Activated CD4-positive, alpha-beta T cell treated with anti-CD3 and anti-CD28 coated beads for 24 hours (primary cell): ENCODE measurements at regions not wholly inside any gene's neighbourhood (a gene's known extent, or its start where the extent isn't known, plus 50 kb on each side); places are given as distances from the start of the nearest gene placed in this dataset.
A peak's percentile ranks its signal among the peaks of the same experiment; 100 is the strongest.
"Not testable (repeated sequence)": the region's sequence is repeated elsewhere in the genome, so short reads cannot be mapped to it uniquely, and the experiment has no call there.

ENCODE experiments used
- DNase-seq, 2 donors: peaks; one replicate each; pipeline ENCODE4 v3.0.0-alpha.2; 2020; ENCODE audit warnings: low read depth in 2 of 2

GRCh38 chr2:136715146-136715545, 50.2 kb upstream of the THSD7B start:
- no peak for DNase-seq

- no peak for DNase-seq
Measured at GRCh38 chr2:136714452-136714951, 50.8 kb upstream of the THSD7B start.

DNA sequence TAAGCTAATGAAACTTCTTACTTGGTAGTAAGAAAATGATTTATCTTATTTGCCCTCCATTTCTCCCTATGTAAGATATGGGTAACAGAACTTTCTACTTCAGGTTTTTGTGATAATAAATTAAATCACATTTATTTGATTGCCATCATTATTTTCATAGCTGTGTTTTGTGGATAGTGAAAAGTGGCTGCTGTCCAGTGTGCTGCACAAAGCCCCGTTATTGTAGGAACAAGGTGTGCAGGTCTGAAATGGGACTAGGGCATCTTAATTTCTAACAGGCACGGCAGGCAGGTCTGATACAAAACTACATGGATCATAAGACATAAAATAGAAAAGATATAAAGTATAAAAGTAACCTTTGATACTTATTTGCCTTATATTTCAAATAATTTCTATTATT, 51.6 kb upstream of the THSD7B start:
- no peak for DNase-seq

- no peak for DNase-seq
Measured at GRCh38 chr2:136705336-136705735, 60.0 kb upstream of the THSD7B start.

- no peak for DNase-seq
Measured at GRCh38 chr2:136703214-136703613, 62.1 kb upstream of the THSD7B start.

DNA sequence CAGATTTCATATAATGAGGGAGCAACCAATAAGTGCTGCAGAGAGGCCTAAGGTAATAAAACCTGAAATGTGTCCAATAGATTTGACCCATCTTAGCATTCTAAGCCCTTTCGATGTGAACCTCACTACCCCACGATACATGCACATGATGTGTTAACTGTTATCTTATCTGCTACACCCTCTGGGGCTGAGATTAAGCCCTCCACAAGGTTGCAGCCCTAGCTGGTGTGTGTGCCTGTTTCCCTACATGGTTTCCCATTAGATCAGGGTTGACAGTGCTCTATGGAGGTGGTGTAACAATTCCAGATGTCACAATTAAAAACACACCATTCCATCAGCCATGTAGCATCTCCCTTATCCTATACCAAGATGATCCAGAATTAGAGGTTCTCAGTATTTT, 68.9 kb upstream of the THSD7B start:
- no peak for DNase-seq

DNA sequence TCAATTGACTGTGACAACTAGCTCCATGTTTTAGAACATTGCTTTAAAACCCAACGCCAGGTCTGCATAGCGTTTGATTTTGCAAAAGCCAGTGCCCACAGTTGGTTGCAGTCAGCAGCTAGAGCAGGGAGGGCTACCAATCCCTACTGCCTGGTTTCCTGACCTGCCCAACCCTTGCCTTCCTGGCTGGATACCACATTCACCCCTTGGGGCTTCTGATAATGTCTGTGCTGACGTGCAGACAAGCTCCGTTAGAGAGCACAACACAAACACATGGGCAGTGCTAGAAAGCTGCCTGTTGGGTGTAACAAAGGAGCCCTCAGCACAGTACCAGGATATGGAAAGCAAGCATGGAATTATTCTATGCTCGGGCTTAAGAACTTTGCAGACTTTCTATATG, 71.4 kb upstream of the THSD7B start:
- no peak for DNase-seq

GRCh38 chr2:136680079-136680478, 85.3 kb upstream of the THSD7B start:
- not testable (repeated sequence) for DNase-seq

DNA sequence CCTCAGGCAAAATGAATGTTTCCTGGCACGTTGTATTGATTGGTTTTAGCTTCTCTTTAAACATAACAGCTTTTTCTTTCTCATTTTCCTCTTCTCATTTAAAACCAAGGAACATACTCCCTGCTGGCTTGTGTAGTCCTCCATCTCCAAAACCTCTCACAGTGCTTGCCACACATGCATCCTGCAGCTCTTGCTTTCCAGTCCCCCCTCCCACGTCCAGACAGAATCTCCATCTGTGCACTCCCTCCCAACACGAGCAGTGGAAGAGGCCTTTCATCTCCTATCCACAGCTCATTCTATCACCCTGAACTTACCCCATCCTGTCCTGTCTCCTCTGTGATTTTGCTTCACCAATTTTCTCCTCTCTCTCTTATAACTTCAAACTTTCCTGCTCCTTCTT, 99.6 kb upstream of the THSD7B start:
- DNase-seq, result no peak

GRCh38 chr2:136664713-136665405, 100.5 kb upstream of the THSD7B start:
- DNase-seq, result no peak

DNA sequence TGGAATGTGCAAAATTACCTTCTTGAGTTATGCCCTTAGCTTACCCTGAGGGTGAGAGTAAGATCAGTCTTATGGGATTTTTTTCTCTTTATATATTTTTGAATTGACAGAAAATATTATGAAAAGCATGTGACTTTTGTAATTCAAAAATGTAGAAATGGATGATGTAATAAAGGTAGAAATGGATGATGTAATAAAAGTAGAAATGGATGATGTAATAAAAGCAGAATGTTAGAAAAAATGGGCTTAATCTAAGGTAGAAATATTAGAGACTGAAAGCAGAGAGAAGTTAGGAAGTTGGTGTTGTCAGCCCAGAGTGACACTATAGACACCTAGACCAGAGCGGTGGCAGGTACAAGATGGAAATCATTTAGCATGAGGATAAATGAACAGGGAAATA, 107.1 kb upstream of the THSD7B start:
- DNase-seq, result no peak

DNA sequence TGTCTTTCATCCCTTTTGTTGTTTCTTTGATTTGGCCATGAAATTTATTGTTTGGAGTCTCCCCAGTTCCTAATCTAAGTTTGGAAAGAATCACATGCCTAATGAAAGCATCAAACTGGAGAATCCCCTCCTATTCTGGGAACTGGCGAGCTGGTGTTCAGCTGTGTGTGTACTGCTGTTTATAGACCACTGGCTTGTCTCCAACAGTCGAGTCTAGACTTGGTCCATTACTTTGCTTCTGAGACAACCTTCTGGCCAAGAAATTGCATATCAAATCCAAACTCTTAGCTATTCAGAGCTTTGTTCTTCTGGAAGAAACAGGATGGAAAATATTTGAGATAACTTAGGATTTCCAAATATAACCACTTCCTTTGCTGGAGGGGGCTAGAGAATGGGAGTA, 111.5 kb upstream of the THSD7B start:
- DNase-seq, result no peak

DNA sequence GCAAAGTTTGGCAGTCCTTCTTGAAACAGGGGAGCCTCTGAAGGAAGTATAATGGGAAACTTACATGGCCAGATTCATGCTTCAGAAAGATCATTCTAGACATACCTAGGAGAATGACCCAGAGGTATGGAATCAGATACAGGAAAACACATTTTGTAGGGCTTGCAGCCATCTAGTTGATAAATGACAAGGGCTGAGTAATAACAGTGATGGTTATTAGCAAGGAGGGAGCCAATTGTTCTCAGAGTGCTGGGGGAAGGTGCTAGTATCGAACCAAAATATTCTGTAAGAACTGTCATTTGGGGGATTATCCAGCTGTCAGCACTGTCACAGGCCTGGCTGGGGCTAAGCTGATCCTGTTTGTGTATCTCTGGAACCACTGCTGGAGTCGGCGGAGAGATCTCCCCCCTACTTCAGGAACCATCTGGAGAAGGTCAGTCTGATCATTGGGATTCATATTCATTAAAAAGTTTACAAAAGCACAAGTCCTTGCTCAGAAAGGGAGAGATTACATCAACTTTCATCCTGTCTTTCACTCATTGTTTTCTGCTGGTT, 113.8 kb upstream of the THSD7B start:
- no peak for DNase-seq

DNA sequence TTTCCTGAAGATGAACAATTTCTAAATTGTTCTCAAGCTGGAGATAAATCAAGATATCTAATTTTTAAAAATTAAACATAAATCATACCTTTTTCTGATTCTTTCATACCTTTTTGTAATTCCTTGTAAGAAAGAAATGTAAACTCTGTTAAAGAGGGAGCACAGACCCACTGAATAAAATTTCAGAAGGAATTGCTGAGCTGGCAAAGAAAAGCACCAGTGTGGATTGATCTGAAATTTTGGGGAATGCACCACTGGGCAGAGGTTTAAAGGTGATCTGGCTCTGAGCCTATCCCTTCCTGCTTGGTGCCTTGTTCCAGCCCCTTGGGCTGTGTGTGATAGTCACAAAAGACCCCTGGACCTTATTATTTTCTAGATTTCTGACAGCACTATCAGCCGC, 118.3 kb upstream of the THSD7B start:
- no peak for DNase-seq

DNA sequence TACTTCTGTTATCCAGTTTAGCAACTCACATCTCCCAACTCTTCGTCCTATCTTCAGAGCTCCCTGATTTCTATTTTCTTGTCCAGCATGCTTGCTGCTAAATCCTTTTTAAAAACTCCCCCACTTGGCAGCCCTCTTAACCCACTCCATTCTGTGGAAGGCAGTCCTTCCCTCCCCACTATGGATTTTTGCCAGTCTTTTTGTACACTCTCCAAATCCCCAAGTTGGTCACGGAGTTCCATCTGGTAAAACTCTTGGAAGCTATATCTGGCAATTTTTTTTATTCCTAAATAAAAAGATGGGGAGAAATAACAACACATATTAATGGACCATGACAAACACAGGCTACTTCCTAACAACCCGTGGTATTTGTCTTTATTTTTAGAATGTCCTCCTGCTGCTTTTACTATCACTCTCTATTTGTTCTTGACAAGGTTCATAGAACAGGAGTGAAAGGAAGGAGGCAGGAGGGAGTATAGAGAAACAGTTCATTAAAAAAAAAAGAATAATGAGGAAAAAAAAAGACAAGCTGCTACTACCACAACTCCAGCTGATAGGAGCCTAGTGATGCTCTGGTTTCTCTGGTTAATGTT, 120.0 kb upstream of the THSD7B start:
- DNase-seq, result no peak

- DNase-seq, result no peak
Measured at GRCh38 chr2:136639651-136640050, 125.7 kb upstream of the THSD7B start.

DNA sequence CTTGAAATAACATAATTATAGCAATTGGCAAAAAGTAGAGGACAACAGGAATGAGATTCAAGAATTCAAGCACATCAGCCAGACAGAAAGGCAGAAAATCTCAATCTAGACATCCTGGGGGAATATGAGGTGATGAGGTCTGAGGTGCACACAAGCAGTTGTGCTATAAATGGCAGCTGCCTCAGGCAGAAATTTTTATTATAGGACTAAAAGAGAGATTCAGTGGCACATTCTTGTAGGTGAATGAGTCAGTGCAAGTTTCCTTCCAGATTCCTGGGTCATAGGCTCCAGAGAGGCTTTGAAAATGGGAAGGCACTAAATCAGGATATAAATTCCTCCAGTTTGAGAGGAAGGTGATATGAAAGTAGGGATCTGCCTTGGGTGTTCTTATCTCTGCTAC, 127.2 kb upstream of the THSD7B start:
- no peak for DNase-seq

DNA sequence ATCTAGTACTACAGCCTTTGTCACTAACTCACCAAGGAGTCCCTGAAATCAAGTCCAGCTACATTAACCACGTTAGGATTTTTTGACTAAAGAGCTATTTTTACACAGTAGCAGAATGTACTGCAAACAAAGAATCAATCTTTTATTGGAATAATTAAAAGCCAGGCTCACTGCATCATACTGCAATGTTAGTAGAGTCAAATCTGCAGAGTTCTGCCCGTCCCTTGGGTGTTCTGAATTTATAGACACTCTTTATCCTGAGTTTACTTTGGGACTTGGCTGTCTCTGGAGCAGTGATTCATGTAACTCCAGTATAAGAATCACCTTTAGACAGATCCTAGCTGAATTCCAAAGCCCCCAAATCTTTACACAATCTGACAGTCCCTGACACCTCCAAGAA, 127.9 kb upstream of the THSD7B start:
- no peak for DNase-seq

DNA sequence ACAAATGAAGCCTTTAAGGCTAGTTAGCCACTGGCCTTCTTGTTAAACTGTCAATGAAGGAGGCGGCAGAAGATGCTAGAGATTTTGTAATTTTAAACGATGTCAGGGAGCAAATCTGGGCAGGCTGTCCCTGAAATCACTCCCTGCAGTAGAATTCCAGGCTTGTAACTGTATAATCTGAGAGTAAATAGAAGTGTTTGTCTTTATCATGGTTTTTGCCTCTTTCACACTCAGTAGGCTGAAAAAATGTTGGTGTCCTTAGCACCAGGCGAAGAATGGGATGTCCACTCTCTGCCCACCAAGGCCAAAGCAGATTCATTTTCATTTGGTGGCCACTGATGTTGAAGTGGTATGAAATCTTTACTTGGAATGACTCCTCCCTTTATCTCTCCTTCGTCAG, 136.9 kb upstream of the THSD7B start:
- no peak for DNase-seq

- no peak for DNase-seq
Measured at GRCh38 chr2:136613096-136613495, 152.2 kb upstream of the THSD7B start.

DNA sequence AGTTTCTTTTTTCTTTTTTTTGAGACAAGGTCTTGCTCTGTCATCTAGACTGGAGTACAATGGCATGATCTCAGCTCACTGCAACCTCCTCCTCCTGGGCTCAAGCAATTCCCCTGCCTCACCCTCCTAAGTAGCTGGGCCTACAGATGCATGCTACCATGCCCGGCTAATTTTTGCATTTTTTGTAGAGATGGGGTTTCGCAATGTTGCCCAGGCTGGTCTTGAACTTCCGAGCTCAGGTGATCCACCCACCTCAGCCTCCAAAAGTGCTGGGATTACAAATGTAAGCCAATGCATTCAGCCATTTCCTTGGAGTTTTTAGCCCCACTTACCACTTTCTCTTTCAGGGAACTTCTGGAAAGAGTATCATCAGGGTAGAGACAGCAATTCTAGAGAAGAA, 153.3 kb upstream of the THSD7B start:
- no peak for DNase-seq

DNA sequence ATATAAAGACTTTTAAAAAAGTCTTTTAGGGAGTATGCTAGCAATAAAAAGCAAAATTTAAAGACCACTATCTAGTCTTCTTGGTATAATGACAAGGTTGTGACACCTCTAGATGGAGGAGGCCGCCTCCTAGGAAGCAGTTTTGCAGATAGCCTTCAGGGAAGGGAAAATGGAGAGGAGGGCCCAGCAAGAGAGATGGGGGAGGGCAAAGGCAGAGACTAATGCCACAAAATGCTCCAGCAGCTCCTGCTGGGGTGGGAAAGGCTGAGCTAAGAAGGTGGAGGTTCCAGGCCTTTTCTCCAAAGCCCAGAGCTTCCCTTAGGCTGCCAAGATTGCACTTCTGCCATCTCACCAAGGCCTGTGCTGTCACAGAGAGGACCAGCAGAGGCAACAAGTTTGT, 153.9 kb upstream of the THSD7B start:
- DNase-seq, result no peak

DNA sequence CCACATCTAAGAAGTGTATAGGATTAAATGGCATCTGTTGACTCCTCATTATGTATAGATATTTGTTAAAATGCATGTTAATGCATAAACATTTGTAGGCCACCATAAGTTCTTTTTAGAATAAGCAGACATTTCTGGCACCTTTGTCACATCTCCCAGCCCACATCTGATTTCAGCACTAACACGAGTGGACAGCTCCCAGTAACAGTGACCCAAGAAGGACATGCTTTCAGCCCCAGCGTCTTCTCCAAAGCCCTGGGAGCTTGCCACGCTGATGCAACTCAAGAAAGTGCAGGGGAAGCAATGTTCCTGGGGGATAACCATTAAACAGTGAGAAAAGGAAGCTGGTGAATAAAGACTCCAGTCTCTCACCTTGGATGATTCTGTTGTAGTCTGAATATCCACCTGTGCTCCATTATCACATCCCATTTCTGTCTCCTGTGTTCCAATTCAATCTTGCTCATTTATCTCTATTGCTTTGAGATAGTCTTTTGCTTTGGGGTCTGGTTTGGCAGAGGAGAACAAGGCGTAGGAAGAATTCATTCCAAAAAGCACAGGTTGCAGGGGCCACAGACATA, 182.6 kb upstream of the THSD7B start:
- peak in 1 of 2 donors; percentile 0 for DNase-seq
